ENCODE measurements at regions not wholly inside any gene's neighbourhood (a gene's known extent, or its start where the extent isn't known, plus 50 kb on each side); places are given as distances from the start of the nearest gene placed in this dataset.

DNA sequence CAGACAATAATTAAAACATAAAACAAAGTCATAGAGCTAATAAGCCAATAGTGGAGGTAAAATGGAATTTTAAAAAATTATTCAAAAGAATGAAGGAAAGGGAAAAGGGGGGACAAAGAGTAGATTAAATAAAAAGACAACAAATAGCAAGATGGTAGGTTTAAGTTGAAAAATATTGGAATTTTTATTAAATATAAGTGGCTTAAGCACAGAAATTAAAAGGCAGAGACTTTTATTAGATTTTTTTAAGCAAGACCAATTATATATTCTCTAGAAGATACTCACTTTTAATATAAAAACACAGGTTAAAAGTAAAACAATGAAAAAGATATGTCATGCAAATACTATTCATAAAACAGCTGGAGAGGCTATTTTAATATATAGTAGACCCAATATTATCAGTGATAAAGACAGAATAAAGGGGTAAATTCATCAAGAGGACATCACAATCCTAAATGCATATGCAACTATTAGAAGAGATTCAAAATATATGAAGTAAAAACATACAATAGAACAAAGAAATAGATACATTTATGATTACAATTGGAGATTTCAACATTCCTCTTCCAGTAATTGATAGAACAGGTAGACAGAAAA, 98.7 kb downstream of the CYP26B1 start:
- H3K4me3 Mint-ChIP-seq (ENCODE audit: low read depth, unreplicated experiment), result no peak overlapping the region
- intact Hi-C loops (cut with micrococcal nuclease; ENCODE audit: unreplicated experiment), result no loop called here
- peaks cover 2% of the 10 kb centered on the region for H3K9me3 Mint-ChIP-seq (ENCODE audit: low read depth, unreplicated experiment)
- no peak for DNase-seq
- CTCF ChIA-PET, result interaction anchor here (0.6 kb wide), 1 partner anchor 82 kb away, joined by 6 read pairs; no protein-coding TSS in a partner anchor
- H3K27me3 Mint-ChIP-seq (ENCODE audit: unreplicated experiment), result no peaks in the 10 kb centered on the region
- no TSS peak for BruUV-seq (replicated peaks)
- no peak overlapping the region for H3K27ac Mint-ChIP-seq (ENCODE audit: unreplicated experiment)
- no peaks in the 10 kb centered on the region for H3K36me3 Mint-ChIP-seq (ENCODE audit: insufficient read depth, unreplicated experiment)
- TF ChIP-seq, protein P1, sequence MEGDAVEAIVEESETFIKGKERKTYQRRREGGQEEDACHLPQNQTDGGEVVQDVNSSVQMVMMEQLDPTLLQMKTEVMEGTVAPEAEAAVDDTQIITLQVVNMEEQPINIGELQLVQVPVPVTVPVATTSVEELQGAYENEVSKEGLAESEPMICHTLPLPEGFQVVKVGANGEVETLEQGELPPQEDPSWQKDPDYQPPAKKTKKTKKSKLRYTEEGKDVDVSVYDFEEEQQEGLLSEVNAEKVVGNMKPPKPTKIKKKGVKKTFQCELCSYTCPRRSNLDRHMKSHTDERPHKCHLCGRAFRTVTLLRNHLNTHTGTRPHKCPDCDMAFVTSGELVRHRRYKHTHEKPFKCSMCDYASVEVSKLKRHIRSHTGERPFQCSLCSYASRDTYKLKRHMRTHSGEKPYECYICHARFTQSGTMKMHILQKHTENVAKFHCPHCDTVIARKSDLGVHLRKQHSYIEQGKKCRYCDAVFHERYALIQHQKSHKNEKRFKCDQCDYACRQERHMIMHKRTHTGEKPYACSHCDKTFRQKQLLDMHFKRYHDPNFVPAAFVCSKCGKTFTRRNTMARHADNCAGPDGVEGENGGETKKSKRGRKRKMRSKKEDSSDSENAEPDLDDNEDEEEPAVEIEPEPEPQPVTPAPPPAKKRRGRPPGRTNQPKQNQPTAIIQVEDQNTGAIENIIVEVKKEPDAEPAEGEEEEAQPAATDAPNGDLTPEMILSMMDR (IDR thresholded peaks at IDR 0.05; ENCODE audit: unreplicated experiment), result no peak
- no peaks in the 10 kb centered on the region for H3K4me1 Mint-ChIP-seq (ENCODE audit: low read depth, unreplicated experiment)

GRCh38 chr2:72043985-72044384, 103.7 kb downstream of the CYP26B1 start:
- Mint-ChIP-seq H3K27ac (ENCODE audit: unreplicated experiment) (no peak overlapping the region), H3K4me3 (ENCODE audit: low read depth, unreplicated experiment) (no peak overlapping the region), H3K9me3 (ENCODE audit: low read depth, unreplicated experiment) (peaks cover 5% of the 10 kb centered on the region), H3K4me1 (ENCODE audit: low read depth, unreplicated experiment) (no peaks in the 10 kb centered on the region), H3K27me3 (ENCODE audit: unreplicated experiment) (peaks cover 34% of the 10 kb centered on the region), H3K36me3 (ENCODE audit: insufficient read depth, unreplicated experiment) (no peaks in the 10 kb centered on the region)
- no peak for DNase-seq
- intact Hi-C loops (cut with micrococcal nuclease; ENCODE audit: unreplicated experiment), result no loop called here
- CTCF ChIA-PET, result no interaction called here
- no TSS peak for BruUV-seq (replicated peaks)
- TF ChIP-seq, protein P1 (IDR thresholded peaks at IDR 0.05; ENCODE audit: unreplicated experiment), result no peak

DNA sequence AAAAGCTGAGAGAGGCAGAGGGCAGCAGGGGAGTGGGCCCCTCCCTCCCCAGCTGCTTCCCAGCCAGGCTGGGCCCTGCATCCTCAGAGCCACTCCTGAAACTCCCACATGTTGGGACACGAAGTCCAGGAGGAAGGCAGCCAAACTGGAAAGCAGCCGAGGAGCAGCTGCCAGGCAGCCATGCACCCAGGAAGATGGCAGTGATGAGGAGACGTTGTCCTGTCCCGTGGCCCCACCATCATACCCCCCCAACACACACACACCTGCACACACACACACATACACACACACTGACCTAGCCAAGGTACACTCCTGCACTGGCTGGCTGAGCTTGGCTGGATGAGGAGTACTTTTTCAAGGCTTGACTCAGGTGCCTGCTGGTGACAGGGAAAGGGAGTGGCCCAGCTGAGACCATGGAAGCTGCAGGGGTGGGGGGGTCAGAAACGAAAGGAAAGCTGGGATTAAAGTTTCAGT, 106.0 kb downstream of the CYP26B1 start:
- no peak for DNase-seq
- Mint-ChIP-seq H3K4me3 (ENCODE audit: low read depth, unreplicated experiment) (no peak overlapping the region), H3K4me1 (ENCODE audit: low read depth, unreplicated experiment) (no peaks in the 10 kb centered on the region), H3K36me3 (ENCODE audit: insufficient read depth, unreplicated experiment) (no peaks in the 10 kb centered on the region), H3K27me3 (ENCODE audit: unreplicated experiment) (peaks cover 34% of the 10 kb centered on the region), H3K9me3 (ENCODE audit: low read depth, unreplicated experiment) (peaks cover 5% of the 10 kb centered on the region), H3K27ac (ENCODE audit: unreplicated experiment) (no peak overlapping the region)
- TF ChIP-seq, protein P1 (IDR thresholded peaks at IDR 0.05; ENCODE audit: unreplicated experiment), result no peak
- CTCF ChIA-PET, result interaction anchor here (0.7 kb wide), 1 partner anchor 483 kb away, joined by 6 read pairs; no protein-coding TSS in a partner anchor
- BruUV-seq (replicated peaks), result no TSS peak
- intact Hi-C loops (cut with micrococcal nuclease; ENCODE audit: unreplicated experiment), result no loop called here

DNA sequence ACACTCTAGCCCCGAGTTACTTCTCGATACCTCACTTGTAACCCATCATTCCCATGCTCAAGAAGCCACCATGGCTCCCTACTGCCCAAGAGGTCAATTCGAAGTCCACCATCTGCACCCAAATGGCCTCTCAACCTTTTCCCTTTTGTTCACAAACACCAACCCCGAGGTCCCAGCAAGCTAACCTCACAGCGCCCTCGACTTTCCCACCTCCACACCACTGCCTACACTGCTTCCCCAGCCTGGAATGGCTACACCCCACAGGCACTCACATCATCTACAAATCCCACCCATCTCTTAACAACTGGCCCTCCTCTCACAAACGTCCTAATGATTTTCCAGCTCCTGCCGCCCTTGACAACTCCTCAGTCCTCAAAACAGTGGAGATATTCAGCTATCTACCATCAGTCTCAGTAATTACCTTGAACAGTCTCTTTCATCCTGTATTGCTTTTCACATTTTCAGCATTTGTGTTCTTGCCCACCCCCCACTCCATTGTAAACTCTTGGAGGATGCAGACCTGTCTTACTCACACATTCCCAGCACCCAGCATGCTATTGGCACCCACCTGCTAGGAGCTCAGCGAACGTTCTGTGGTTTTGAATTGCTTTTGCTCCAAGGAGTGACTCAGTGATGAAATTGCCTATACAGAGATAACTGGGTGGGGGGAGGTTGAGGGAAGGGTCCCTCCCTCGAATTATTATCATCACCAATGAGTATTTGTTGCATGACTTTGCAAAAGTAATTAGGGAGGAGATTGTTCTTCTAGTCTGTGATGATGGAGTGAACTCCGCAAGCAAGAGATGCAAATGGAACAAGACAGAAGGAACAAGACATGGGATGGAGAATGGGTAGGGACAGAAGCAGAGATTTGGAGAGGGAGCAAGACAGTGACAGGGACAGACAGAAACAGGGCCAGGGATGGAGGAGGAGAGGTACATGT, 106.8 kb downstream of the CYP26B1 start:
- CTCF ChIA-PET, result interaction anchor here (0.7 kb wide), 1 partner anchor 484 kb away, joined by 6 read pairs; no protein-coding TSS in a partner anchor
- intact Hi-C loops (cut with micrococcal nuclease; ENCODE audit: unreplicated experiment), result no loop called here
- peaks cover 5% of the 10 kb centered on the region for H3K9me3 Mint-ChIP-seq (ENCODE audit: low read depth, unreplicated experiment)
- TF ChIP-seq, protein P1 (IDR thresholded peaks at IDR 0.05; ENCODE audit: unreplicated experiment), result no peak
- peaks cover 34% of the 10 kb centered on the region for H3K27me3 Mint-ChIP-seq (ENCODE audit: unreplicated experiment)
- H3K4me1 Mint-ChIP-seq (ENCODE audit: low read depth, unreplicated experiment), result peaks cover 1% of the 10 kb centered on the region
- H3K36me3 Mint-ChIP-seq (ENCODE audit: insufficient read depth, unreplicated experiment), result peaks cover 2% of the 10 kb centered on the region
- DNase-seq, result no peak
- H3K4me3 Mint-ChIP-seq (ENCODE audit: low read depth, unreplicated experiment), result no peak overlapping the region
- H3K27ac Mint-ChIP-seq (ENCODE audit: unreplicated experiment), result no peak overlapping the region
- BruUV-seq (replicated peaks), result no TSS peak

All from Calu3 (cell line).